ENCODE measurements at regions not wholly inside any gene's neighbourhood (a gene's known extent, or its start where the extent isn't known, plus 50 kb on each side); places are given as distances from the start of the nearest gene placed in this dataset.

DNA sequence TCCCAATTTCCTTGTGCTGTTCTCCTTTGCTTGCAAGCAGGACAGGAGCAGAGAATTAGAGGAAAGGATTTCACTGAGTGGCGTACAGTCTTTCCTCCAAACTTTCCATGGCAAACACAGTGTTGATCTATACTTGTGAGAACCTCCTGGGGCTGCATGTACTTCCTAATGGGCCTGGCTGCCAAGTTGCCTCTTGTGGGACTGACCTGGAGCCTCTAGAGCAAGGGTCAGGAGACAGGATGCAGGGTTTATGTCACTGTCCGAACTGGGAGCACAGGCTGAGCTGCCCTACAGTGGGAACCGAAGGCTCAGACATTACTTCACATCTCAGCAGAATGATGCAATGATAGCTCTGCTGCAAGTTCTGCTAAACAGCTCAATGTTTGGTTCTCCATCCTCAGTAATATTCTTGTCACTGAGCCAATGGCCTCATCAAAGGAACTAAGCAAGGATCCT lies 102.3 kb downstream of the ENC1 start:
- Mint-ChIP-seq H3K9me3 (peaks cover 29% of the 10 kb centered on the region), H3K4me3 (no peak overlapping the region), H3K27ac (no peak overlapping the region), H3K27me3 (ENCODE audit: insufficient read depth, low read depth) (peaks cover 3% of the 10 kb centered on the region), H3K4me1 (peaks cover 27% of the 10 kb centered on the region), H3K36me3 (no peaks in the 10 kb centered on the region)
- Histone ChIP-seq H3K79me2 (ENCODE audit: low read depth) (no peaks in the 10 kb centered on the region), H2AFZ (replicated peaks) (peak overlapping the region; percentile 15), H3K9me3 (ENCODE audit: low read depth) (peaks cover 24% of the 10 kb centered on the region), H3K27ac (no peak overlapping the region), H4K20me1 (ENCODE audit: low read depth) (no peaks in the 10 kb centered on the region), H3K36me3 (peaks cover 13% of the 10 kb centered on the region), H3K4me3 (no peak overlapping the region), H3K4me2 (no peak overlapping the region), H3K4me1 (peaks cover 44% of the 10 kb centered on the region), H3K9ac (no peak overlapping the region), H3K27me3 (no peaks in the 10 kb centered on the region), H3F3A (ENCODE audit: low read depth) (peaks cover 28% of the 10 kb centered on the region)
- no peak for DNase-seq (ENCODE audit: low spot score)
- TF ChIP-seq, protein P1, sequence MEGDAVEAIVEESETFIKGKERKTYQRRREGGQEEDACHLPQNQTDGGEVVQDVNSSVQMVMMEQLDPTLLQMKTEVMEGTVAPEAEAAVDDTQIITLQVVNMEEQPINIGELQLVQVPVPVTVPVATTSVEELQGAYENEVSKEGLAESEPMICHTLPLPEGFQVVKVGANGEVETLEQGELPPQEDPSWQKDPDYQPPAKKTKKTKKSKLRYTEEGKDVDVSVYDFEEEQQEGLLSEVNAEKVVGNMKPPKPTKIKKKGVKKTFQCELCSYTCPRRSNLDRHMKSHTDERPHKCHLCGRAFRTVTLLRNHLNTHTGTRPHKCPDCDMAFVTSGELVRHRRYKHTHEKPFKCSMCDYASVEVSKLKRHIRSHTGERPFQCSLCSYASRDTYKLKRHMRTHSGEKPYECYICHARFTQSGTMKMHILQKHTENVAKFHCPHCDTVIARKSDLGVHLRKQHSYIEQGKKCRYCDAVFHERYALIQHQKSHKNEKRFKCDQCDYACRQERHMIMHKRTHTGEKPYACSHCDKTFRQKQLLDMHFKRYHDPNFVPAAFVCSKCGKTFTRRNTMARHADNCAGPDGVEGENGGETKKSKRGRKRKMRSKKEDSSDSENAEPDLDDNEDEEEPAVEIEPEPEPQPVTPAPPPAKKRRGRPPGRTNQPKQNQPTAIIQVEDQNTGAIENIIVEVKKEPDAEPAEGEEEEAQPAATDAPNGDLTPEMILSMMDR (IDR thresholded peaks at IDR 0.05) = no peak
- no peak for TF ChIP-seq EZH2phosphoT487 (IDR thresholded peaks at IDR 0.05)
- no peak for TF ChIP-seq EZH2 (IDR thresholded peaks at IDR 0.05)

DNA sequence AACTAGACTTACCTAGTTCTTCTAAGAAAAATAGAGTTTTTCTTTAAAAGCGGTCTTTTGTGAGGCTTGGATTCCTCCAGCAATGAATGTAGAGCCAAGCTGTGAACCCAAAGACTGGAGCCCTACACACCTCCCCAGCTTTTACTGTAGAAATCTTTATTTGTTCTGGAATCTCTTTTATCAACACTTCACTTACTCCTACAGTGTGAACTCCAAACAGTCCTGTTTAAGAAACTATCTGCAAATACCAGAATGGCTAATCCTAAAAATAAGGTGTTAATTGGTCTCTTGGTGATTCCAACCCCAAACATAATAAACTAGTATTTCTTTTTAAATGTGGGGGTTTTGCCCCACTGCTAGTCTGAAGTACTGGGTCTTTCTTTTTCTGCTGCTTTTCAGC lies 103.9 kb downstream of the ENC1 start:
- Histone ChIP-seq H3K4me2 (peak overlapping the region; percentile 43), H3K4me1 (peaks cover 31% of the 10 kb centered on the region), H3K27ac (peak overlapping the region; percentile 73), H3K9me3 (ENCODE audit: low read depth) (peaks cover 29% of the 10 kb centered on the region), H3K4me3 (no peak overlapping the region), H3F3A (ENCODE audit: low read depth) (peaks cover 14% of the 10 kb centered on the region), H4K20me1 (ENCODE audit: low read depth) (no peaks in the 10 kb centered on the region), H3K79me2 (ENCODE audit: low read depth) (no peaks in the 10 kb centered on the region), H2AFZ (replicated peaks) (peak overlapping the region; percentile 80), H3K27me3 (no peaks in the 10 kb centered on the region), H3K36me3 (peaks cover 13% of the 10 kb centered on the region), H3K9ac (no peak overlapping the region)
- Mint-ChIP-seq H3K4me1 (peaks cover 18% of the 10 kb centered on the region), H3K36me3 (no peaks in the 10 kb centered on the region), H3K27ac (no peak overlapping the region), H3K27me3 (ENCODE audit: insufficient read depth, low read depth) (peaks cover 3% of the 10 kb centered on the region), H3K9me3 (peaks cover 43% of the 10 kb centered on the region), H3K4me3 (no peak overlapping the region)
- TF ChIP-seq EZH2 (IDR thresholded peaks at IDR 0.05) (no peak), EZH2phosphoT487 (IDR thresholded peaks at IDR 0.05) (no peak)
- TF ChIP-seq, protein P1 (IDR thresholded peaks at IDR 0.05) = no peak
- DNase-seq (ENCODE audit: low spot score) = no peak

DNA sequence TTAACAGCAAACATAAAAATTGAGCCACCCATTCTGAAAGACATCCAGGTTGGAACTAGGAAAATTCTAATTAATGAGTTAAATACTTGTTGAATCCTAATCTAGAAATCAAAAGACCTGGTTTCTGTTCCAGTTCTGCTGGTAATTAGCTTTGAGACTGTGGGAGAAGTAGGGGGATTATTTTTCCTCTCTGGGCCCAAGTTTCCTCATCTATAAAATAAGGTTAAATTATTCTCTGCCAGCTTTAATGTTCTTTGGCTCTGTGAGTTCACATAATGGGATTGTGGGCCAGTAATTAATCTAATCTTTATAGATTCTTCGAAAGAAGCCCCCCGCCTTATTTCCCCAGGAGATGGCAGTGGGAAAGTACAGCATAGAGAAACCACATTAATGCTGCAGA lies 104.6 kb downstream of the ENC1 start:
- Histone ChIP-seq H4K20me1 (ENCODE audit: low read depth) (no peaks in the 10 kb centered on the region), H3K4me1 (peaks cover 27% of the 10 kb centered on the region), H3K9ac (no peak overlapping the region), H3K27ac (peak overlapping the region; percentile 73), H3K79me2 (ENCODE audit: low read depth) (no peaks in the 10 kb centered on the region), H3F3A (ENCODE audit: low read depth) (peaks cover 14% of the 10 kb centered on the region), H3K27me3 (no peaks in the 10 kb centered on the region), H3K4me2 (peak overlapping the region; percentile 43), H3K9me3 (ENCODE audit: low read depth) (peaks cover 29% of the 10 kb centered on the region), H3K4me3 (no peak overlapping the region), H3K36me3 (peaks cover 13% of the 10 kb centered on the region), H2AFZ (replicated peaks) (peak overlapping the region; percentile 80)
- DNase-seq (ENCODE audit: low spot score) = no peak
- no peak overlapping the region for H3K27ac Mint-ChIP-seq
- no peak overlapping the region for H3K4me3 Mint-ChIP-seq
- peaks cover 18% of the 10 kb centered on the region for H3K4me1 Mint-ChIP-seq
- no peaks in the 10 kb centered on the region for H3K36me3 Mint-ChIP-seq
- TF ChIP-seq, protein P1 (IDR thresholded peaks at IDR 0.05) = no peak
- TF ChIP-seq EZH2 (IDR thresholded peaks at IDR 0.05) (no peak), EZH2phosphoT487 (IDR thresholded peaks at IDR 0.05) (no peak)
- H3K27me3 Mint-ChIP-seq (ENCODE audit: insufficient read depth, low read depth) = peaks cover 3% of the 10 kb centered on the region
- peaks cover 45% of the 10 kb centered on the region for H3K9me3 Mint-ChIP-seq
